ENCODE measurements at regions not wholly inside any gene's neighbourhood (a gene's known extent, or its start where the extent isn't known, plus 50 kb on each side); places are given as distances from the start of the nearest gene placed in this dataset.

DNA sequence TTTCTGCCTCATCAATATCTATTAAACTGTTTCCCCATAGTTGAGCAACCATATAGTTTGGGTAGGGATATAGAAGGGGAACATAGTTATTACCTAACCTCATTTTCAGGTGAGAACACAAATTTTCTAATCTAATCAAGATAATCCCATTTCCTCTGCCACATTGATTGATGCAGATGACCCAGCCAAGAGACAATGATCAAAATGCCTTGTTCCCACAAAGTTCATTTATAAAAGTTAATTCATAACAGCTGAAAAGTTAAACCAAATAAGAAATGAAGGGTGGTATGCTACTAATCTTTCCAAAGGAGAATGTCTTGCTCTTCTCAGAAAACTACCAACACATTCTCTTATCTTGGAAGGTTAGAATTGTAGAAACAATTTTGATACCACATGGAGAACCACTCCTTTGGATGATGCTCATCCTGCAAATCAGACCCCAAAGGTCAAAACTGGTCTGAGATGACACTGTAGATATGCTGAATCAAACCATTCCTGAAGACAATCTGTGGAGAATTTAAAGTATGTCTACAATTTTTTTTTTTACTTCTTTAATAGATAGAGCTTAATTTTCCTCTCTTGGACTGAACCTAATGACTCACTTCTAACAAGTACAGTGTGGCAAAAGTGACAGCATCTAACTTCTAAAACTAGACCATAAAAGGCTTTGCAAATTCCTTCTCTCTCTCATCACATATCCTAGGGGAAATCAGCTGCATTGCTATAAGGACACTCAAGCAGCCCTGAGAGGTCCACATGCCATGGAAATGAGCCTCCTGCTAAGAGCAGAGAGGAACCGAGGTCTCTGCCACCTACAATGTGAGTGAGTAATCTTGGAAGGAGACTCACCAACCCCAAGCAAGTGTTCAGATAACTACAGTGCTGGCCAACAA is 586.7 kb upstream of the TUSC1 start:
- H3K9me3 Mint-ChIP-seq (ENCODE audit: unreplicated experiment), result no peaks in the 10 kb centered on the region

DNA sequence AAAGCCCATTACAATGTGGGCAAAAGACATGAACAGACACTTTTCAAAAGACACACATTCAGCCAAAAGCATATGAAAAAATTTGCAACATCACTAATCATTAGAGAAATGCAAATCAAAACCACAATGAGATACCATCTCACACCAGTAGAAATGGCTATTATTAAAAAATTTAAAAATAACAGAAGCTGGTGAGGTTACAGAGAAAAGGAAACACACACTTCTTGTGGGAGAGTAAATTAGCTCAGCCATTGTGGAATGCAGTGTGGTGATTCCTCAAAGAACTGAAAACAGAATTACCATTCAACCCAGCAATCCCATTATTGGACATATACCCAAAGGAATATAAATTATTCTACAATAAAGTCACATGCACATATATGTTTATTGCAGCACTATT is 585.2 kb upstream of the TUSC1 start:
- Mint-ChIP-seq H3K27ac (ENCODE audit: unreplicated experiment) (peak overlapping the region; percentile 100), H3K36me3 (ENCODE audit: low read depth, unreplicated experiment) (no peaks in the 10 kb centered on the region), H3K9me3 (ENCODE audit: unreplicated experiment) (no peaks in the 10 kb centered on the region), H3K27me3 (ENCODE audit: low read depth, unreplicated experiment) (no peaks in the 10 kb centered on the region), H3K4me1 (ENCODE audit: low read depth, unreplicated experiment) (peaks cover 64% of the 10 kb centered on the region), H3K4me3 (ENCODE audit: unreplicated experiment) (no peak overlapping the region)
- DNase-seq (ENCODE audit: low read depth), result peak; percentile 30
- Histone ChIP-seq H3K9ac (ENCODE audit: low read length) (no peak overlapping the region), H3K4me2 (ENCODE audit: low read length) (no peak overlapping the region), H2AFZ (ENCODE audit: low read depth, low read length) (no peak overlapping the region), H4K20me1 (ENCODE audit: insufficient read depth, low read length) (no peaks in the 10 kb centered on the region), H3K27me3 (ENCODE audit: insufficient read depth, low read length) (no peaks in the 10 kb centered on the region), H3K27ac (ENCODE audit: low read depth, low read length) (peak overlapping the region; percentile 14), H3K79me2 (ENCODE audit: insufficient read depth, low read length) (no peaks in the 10 kb centered on the region), H3K4me1 (ENCODE audit: insufficient read depth, low read length) (peaks cover 47% of the 10 kb centered on the region), H3K4me3 (ENCODE audit: insufficient read depth, low read depth, low read length) (no peak overlapping the region), H3K36me3 (ENCODE audit: insufficient read depth, low read length) (no peaks in the 10 kb centered on the region), H3K9me3 (ENCODE audit: insufficient read depth, low read depth, low read length) (no peaks in the 10 kb centered on the region)
- TF ChIP-seq EZH2 (IDR thresholded peaks at IDR 0.05; ENCODE audit: insufficient read depth, low read length), result no peak
- TF ChIP-seq, protein P1, sequence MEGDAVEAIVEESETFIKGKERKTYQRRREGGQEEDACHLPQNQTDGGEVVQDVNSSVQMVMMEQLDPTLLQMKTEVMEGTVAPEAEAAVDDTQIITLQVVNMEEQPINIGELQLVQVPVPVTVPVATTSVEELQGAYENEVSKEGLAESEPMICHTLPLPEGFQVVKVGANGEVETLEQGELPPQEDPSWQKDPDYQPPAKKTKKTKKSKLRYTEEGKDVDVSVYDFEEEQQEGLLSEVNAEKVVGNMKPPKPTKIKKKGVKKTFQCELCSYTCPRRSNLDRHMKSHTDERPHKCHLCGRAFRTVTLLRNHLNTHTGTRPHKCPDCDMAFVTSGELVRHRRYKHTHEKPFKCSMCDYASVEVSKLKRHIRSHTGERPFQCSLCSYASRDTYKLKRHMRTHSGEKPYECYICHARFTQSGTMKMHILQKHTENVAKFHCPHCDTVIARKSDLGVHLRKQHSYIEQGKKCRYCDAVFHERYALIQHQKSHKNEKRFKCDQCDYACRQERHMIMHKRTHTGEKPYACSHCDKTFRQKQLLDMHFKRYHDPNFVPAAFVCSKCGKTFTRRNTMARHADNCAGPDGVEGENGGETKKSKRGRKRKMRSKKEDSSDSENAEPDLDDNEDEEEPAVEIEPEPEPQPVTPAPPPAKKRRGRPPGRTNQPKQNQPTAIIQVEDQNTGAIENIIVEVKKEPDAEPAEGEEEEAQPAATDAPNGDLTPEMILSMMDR (IDR thresholded peaks at IDR 0.05; ENCODE audit: insufficient read depth, low read depth, low read length), result no peak
- FAIRE-seq, result no peak

More for the DNA sequence above, 586.7 kb upstream of the TUSC1 start:
- Histone ChIP-seq H2AFZ (ENCODE audit: low read depth, low read length) (no peak overlapping the region), H3K36me3 (ENCODE audit: insufficient read depth, low read length) (no peaks in the 10 kb centered on the region), H3K79me2 (ENCODE audit: insufficient read depth, low read length) (no peaks in the 10 kb centered on the region), H4K20me1 (ENCODE audit: insufficient read depth, low read length) (no peaks in the 10 kb centered on the region), H3K4me2 (ENCODE audit: low read length) (no peak overlapping the region), H3K27me3 (ENCODE audit: insufficient read depth, low read length) (no peaks in the 10 kb centered on the region), H3K9me3 (ENCODE audit: insufficient read depth, low read depth, low read length) (no peaks in the 10 kb centered on the region), H3K9ac (ENCODE audit: low read length) (no peak overlapping the region), H3K27ac (ENCODE audit: low read depth, low read length) (peak overlapping the region; percentile 70), H3K4me3 (ENCODE audit: insufficient read depth, low read depth, low read length) (no peak overlapping the region), H3K4me1 (ENCODE audit: insufficient read depth, low read length) (peaks cover 40% of the 10 kb centered on the region)
- FAIRE-seq (peak; percentile 98), DNase-seq (ENCODE audit: low read depth) (peak; percentile 97)
- Mint-ChIP-seq H3K27me3 (ENCODE audit: low read depth, unreplicated experiment) (no peaks in the 10 kb centered on the region), H3K36me3 (ENCODE audit: low read depth, unreplicated experiment) (no peaks in the 10 kb centered on the region), H3K27ac (ENCODE audit: unreplicated experiment) (peak overlapping the region; percentile 77), H3K4me3 (ENCODE audit: unreplicated experiment) (no peak overlapping the region), H3K4me1 (ENCODE audit: low read depth, unreplicated experiment) (peaks cover 57% of the 10 kb centered on the region)
- TF ChIP-seq EZH2 (IDR thresholded peaks at IDR 0.05; ENCODE audit: insufficient read depth, low read length), result no peak
- TF ChIP-seq, protein P1 (IDR thresholded peaks at IDR 0.05; ENCODE audit: insufficient read depth, low read depth, low read length), result no peak
